Activated T-cell treated with anti-CD3 and anti-CD28 coated beads for 24 hours (primary cell): ENCODE measurements at regions not wholly inside any gene's neighbourhood (a gene's known extent, or its start where the extent isn't known, plus 50 kb on each side); places are given as distances from the start of the nearest gene placed in this dataset.

Experiments
- DNase-seq: peaks from one replicate; pipeline ENCODE4 v3.0.0-alpha.2; 2020; ENCODE audit warnings: low read depth

DNA sequence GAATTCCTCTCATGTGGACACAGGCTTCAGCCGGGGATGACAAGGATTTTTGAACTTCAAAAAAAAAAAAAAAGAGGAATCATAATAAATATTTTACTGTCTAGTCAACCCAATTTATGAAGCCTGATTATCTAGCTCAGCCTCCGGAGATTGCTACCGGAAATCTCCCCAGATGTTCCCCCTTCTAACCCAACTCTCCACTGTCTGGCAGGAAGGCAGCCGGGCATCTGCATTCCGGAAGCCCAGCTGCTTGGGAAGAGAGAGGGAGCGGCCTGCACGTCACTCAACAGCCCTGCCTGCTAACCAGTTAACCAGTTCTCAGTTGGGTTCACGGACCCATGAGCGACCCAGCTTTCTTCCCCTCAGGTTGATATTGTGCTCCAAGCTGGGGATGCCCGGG is 87.2 kb upstream of the POU3F3 start:
- DNase-seq = no peak

DNA sequence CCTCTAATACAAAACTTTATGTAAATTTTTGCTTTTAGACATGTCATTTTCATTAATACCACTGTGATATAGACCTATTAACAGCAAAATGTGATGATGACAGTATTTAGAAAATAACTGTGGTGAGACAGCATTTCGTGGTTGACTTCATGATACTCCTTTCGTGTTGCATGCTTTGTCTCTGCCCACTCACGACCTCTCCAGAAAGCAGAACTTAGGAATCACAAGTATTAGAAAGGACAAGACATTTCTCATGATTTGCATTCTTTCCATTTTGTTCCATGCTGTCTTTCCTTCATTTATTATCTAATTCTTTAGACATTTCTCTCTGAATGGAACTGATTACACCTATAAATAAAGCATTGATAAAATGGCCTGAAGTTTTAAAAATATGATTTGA is 85.2 kb upstream of the POU3F3 start:
- DNase-seq = no peak

DNA sequence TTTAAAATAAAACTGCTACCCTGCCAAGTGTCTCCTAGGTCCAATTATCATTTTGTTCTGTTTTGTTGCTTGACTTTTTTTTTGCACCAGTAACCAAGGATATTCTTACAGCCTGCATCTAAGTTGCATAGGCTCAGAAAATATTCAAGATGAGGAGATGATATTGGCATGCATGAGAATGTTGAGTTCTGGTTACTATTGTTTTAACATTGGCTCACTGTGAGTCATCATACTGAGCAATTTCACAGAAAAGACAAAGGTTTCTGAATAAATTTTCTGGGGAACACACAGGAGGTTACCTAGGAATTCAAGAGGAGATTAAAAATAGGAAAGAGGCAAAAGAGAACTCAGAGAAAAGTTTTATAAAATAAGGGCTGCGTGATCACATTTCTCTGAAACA is 84.8 kb upstream of the POU3F3 start:
- DNase-seq = no peak

DNA sequence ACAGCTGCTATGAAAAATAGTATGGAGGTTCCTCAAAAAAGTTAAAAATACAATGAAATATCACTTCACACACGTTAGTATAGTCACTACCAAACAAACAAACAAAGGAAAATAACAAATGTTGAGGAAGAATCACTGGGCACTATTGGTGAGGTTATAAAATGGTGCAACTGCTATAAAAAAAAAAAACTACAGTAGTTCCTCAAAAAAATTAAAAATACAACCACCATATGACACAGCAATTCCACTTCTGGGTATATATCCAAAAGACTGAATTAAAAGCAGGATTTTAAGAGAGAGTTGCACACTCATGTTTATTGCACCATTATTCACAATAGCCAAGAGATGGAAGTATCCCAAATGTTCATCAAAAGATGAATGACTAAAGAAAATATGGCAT is 80.9 kb upstream of the POU3F3 start:
- DNase-seq = no peak

DNA sequence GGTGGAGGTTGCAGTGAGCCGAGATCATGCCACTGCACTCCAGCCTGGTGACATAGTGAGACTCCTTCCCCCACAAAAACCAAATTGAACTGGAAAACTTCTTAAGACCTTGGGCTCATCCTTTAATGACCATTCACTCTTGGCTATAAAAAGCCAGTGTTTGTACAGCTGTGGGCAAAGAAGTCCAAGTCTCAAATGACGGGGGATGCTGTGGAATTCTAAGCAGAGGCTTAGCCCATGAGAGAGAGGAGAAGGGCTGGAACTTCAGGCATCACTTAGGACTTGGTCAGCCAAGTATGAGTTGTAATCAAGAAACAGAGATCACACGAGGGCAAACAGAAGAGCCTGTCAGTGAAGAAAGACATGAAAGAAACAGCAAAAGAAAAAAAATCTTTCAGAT is 79.3 kb upstream of the POU3F3 start:
- no peak for DNase-seq

DNA sequence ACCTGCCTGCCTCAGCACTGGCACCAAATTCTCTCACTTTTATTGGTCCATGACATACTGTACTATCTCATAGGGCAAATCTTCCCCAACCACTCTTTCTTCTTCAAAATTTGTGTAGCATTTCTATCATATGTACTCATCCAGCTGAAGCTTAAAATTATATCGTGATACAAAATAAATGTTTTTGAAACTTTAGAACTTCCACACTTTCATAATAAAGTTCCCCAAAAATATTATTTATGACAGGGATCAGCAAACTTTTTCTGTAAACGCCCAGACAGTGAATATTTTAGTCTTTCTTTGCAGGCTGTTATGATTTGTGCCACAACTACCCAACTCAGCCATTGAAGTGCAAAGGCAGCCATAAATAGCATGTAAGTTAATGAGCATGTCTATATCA is 76.2 kb upstream of the POU3F3 start:
- DNase-seq = no peak

DNA sequence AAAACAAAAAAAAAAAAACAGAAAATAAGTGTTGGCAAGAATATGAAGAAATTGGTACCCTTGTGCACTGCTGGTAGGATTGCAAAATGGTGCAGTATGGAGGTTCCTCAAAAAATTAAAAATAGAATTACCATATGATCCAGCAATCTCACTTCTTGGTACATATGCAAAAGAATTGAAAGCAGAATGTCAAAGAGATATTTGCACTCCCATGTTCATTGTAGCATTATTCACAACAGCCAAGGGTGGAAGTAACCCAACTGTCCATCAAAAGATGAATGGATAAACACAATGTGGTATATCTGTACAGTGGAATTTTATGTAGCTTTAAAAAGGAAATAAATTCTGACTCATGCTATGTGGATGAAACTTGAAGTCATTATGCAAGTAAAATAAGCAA is 72.8 kb upstream of the POU3F3 start:
- no peak for DNase-seq

DNA sequence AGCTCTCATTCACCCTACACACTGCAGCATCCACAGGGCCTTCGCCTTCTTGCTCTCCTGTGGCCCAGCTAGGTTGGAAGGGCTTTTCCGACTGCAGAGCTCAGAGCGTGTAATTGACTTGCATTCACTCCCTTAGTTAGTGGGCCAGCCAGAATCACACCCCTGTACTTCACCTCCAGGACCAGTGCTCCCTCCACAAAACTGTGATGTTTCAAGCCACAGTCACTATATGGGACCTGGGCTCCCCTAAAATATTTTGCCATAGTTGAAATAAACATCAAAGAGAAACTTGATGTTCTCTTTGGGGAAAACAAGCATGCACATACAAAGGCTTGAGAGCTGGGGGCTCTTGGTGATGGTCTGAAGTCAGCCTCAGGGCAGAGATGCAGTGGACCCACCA is 69.7 kb upstream of the POU3F3 start:
- no peak for DNase-seq

DNA sequence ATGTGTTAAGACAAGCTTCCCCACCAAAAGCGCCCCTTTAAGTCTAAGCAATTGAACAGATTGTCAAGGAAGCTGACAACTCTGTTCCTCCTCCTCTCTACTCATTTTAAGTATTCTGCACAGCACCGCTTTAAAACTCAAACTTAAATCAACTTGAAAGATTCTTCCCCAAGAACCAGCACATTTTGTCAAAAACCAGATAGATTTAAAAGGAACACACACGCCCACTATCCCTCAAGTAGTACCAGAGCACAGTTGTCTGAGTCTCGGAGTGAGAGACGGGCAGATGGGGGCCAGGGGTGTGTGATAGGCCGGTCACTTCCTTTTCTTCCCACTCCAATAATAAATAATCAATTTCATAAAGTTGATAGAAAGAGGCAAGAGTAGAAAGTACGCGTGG is 67.7 kb upstream of the POU3F3 start:
- no peak for DNase-seq

DNA sequence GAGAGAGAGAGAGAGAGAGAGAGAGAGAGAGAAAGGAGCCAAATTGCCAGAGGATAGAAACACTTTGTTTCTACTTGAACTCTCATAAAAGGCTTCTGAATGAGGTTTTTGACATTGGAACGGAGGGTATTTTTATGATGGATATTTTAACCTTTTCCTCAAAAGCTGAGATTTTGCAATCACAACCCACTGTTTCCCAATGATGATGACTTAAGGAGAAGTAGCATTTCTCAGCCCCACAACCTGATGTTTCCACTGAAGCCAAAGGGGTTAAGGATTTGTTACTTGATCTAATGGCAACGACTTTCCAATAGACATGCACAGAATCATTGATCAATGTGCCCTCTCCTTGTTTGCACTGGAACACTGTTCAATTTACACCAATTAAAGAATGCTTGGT is 67.1 kb upstream of the POU3F3 start:
- DNase-seq = no peak

DNA sequence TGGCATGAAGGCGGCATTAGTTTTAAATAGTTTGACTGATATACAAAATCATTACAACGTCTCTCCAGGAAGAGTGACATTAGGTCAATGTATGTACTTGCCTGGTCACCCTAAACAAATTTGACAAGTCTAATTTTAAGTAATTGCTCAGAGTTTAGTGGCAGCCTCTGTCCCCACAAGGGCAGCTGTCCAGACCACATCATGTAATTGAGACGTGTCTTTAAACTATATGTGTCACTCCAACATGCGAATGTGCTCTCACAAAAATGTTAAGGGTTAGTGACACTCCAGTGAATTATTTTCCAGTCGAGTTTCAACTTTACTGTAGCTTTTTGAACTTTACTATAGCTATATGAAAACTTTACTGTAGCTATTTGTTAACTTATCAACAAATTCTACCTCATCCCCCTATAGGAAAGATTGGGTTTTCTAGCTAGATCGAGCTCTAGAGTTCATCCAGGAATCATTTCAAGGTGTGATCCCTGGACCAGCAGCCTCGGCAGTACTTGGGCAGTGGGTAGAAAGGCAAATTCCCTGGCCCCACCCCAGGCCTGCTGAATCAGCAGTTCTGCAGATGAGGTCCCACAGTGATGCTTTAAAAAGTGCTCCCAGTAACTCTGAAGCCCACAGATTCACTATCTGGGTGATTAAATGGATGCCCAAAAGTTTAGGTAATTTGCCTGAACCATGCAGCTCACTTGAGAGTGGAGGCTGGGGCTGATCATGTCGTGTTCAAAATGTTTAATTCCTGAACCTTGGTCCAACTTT is 66.4 kb upstream of the POU3F3 start:
- no peak for DNase-seq

DNA sequence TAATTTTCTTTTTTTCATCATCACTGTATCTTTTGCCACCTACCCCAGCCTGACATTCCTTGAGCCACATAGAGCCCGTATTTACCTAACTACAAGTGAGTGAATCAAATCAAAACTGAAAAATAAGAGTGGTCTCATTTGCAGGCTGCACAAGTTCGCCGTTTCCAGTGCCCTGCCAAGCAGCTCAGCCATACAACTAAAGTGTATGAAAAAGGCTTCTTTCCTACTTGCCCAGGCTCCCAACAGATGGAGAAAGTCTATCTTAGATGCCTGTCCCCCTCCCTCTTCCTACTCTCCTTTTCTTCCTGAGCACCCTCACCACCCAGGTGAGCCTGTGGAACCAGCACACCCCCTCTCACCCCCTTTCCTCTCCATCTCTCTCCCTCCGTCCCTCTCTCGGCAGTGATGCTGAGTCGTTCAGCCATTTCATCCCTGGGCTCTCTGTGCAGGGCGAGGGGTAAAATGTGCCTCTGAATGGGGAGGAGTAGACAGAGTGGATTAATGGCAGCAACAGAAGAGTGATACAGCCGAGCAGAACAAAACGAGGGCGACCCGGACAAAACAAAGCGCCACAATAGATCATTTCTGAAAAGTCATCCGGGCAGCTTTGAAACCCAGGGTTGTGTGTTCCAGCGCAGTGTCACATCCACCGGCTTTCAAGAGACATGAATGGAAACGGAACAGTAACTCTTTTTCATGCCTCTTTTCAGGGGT is 65.0 kb upstream of the POU3F3 start:
- no peak for DNase-seq

DNA sequence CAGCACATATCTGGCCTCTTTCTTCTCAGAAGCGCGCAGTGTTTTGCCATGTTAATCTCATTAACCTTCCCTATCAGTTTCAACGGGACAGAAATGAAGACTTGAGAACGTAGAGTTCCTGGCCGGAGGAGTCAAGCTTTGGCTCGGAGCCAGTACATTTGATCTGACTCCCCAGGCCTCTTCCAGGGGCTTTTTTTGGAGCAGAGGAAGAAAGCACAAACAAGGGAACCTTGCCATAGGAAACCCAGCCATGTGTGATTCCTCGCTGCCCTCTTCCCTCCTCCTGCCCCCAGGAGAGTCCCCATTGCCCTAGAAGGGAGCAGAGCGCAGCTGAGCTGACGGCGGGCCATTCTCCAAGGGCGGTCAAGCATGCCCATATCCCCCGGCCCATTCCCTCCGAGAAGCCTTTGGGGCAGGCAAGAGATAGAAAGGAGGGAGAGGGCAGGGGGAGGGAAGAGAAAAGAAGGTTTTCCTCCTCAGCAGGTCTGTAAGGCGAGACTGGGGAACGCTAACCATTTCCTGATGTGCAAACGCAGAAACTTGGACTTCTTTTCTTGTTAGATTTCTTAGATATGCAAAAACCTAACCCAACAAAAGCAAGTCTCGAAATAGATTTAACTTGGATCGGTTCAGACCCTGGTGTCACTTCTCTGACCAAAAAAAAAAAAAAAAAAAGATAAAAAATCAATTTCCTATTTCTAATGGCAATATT is 63.7 kb upstream of the POU3F3 start:
- DNase-seq = no peak

DNA sequence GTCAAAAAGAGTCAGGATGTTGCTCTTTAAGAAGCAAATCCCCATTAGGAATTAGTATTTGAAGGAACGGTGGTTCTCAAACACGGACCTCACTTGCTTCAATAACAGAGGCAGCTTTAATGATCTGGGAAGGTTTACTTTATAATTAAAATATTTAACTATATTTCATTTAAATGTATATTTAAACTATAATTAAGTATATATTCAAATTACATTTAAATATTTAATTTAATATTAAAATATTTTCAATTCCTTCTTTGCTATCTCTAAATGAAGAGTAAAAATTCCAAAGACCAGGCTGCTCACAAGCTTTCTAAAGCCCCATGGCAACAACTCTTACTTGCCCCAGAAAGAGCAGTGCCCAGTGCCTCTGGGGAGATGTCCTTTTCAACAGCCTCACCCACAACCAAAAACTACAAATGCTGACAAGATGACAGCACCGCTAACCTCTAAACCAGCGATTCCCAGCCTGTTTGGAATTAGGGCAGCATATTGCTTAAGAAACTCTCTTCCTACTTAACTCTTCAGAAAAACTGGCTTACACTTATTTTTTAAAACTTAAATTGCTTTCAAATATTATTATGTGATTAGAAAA is 62.9 kb upstream of the POU3F3 start:
- no peak for DNase-seq

DNA sequence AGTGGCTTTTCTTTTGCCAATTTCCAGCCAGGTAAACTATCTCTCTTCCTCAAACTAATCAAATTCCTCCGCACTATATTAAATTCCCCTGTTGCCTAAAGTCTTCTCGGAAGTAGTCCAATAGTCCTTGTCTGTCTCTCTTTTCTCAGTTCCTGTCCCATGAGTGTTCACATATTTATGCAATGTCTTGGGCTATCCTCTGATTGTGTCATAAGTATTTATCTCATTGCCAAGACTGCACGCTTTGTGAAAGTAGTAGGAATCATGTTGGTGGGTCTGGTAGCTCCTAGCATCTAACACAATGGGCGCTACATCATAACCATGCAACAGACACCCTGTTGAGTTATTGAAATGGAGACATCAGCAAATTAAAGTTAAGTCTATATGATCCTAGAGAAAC is 59.9 kb upstream of the POU3F3 start:
- DNase-seq = no peak

DNA sequence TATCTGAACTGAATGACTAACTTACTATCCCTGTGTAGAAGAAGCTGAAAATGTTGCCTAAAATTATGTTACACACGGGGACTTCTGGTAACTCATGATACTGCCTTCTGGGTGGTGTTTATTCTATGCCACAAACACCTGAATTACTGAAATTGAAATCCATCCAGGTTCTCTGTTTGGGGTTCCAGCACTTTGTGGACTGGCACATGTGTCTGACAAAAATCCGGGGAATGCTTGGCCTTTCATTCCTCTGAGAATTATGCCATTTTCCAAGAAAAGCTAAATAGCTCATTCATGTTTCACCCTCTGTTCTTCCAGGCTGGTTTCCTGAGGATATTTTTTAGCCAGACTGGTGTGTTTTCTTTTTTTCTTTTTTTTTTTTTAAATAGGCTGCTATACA is 59.5 kb upstream of the POU3F3 start:
- no peak for DNase-seq
